LHCN-M2 (cell line): ENCODE measurements at regions not wholly inside any gene's neighbourhood (a gene's known extent, or its start where the extent isn't known, plus 50 kb on each side); places are given as distances from the start of the nearest gene placed in this dataset.
A peak's percentile ranks its signal among the peaks of the same experiment; 100 is the strongest.

Source experiments
- DNase-seq: peaks from one replicate; pipeline ENCODE4 v3.0.0-alpha.2; 2012; ENCODE audit warnings: low read depth

- DNase-seq, result no peak
Observed at GRCh38 chr18:47341678-47342077, 90.2 kb upstream of the SKOR2 start.

GRCh38 chr18:47334966-47335365 lies 83.5 kb upstream of the SKOR2 start:
- DNase-seq, result no peak

GRCh38 chr18:47333926-47334635 lies 82.6 kb upstream of the SKOR2 start:
- DNase-seq, result no peak

- DNase-seq, result no peak
Observed at GRCh38 chr18:47331641-47332040, 80.2 kb upstream of the SKOR2 start.

GRCh38 chr18:47331026-47331425 lies 79.6 kb upstream of the SKOR2 start:
- no peak for DNase-seq

GRCh38 chr18:47323158-47323557 lies 71.7 kb upstream of the SKOR2 start:
- DNase-seq, result peak; percentile 3

GRCh38 chr18:47321815-47322214 lies 70.4 kb upstream of the SKOR2 start:
- no peak for DNase-seq

- DNase-seq, result no peak
Observed at GRCh38 chr18:47317824-47318508, 66.5 kb upstream of the SKOR2 start.

- DNase-seq, result no peak
Observed at GRCh38 chr18:47316924-47317323, 65.5 kb upstream of the SKOR2 start.

GRCh38 chr18:47313901-47314300 lies 62.4 kb upstream of the SKOR2 start:
- no peak for DNase-seq

GRCh38 chr18:47311585-47311984 lies 60.1 kb upstream of the SKOR2 start:
- no peak for DNase-seq
